K562 (cell line): ENCODE measurements at regions not wholly inside any gene's neighbourhood (a gene's known extent, or its start where the extent isn't known, plus 50 kb on each side); places are given as distances from the start of the nearest gene placed in this dataset.

Experiments
- ATAC-seq: fragments of 200-7000 bp; cut with Tn5 transposase; 3 replicates; pipeline ENCODE4 v1.9.1; 2020; ENCODE audit warnings: moderate library complexity
- BruUV-seq: library from RNA; stranded (reverse); fragments of 400-500 nt; replicated peaks from 2 replicates; lab custom pipeline; 2021; lab: Mats Ljungman, UMichigan
- CTCF ChIA-PET: fragments of 300-600 bp; formaldehyde crosslinking; extraction: SDS; loops from one replicate; lab custom pipeline; 2021; ENCODE audit warnings: low intra/inter-chr PET ratio; lab: Yijun Ruan, JAX
- POLR2A ChIA-PET: fragments of 300-600, 350-650 bp; sonication (Branson Sonifier 250); formaldehyde crosslinking; extraction: SDS; loops from one replicate; lab custom pipeline; 2021; ENCODE audit warnings: antibody characterized with exemption, inconsistent platforms; lab: Yijun Ruan, JAX
- DNase-seq, 4 experiments: peaks; one replicate each; pipeline versions ENCODE4 v3.0.0 to v3.0.0-alpha.2; 2011 to 2018; ENCODE audit warnings: low spot score in 3 of 4, mixed read lengths in 3 of 4; ENCODE audit errors: extremely low read depth in 1 of 4
- FAIRE-seq: peaks from 2 replicates; lab custom pipeline; 2011; peaks lifted over from hg19 to GRCh38; lab: Jason Lieb, UNC
- H2AFZ ChIP-seq: 2 replicates; pipeline ENCODE4 v1.6.0; 2011; ENCODE audit warnings: low read depth, low read length, control low read depth, inconsistent platforms
- H3K27ac ChIP-seq: fragments of 200-600 bp; 3 replicates; pipeline ENCODE4 v1.8.0; 2011; ENCODE audit warnings: low read depth, mild to moderate bottlenecking, control low read depth, inconsistent platforms, low read length, moderate library complexity, mixed read lengths; ENCODE audit errors: extremely low read depth
- H3K27me3 ChIP-seq, 2 experiments: fragments of 300-600 bp in 1 of 2; 2 replicates in 1 of 2; 3 replicates in 1 of 2; pipeline versions ENCODE4 v1.6.0 to v1.8.0; 2011; ENCODE audit warnings: inconsistent platforms in 2 of 2, low read length in 2 of 2, mild to moderate bottlenecking in 1 of 2, mixed read lengths in 1 of 2, moderate library complexity in 1 of 2; ENCODE audit not compliant: control insufficient read depth in 2 of 2, insufficient read depth in 2 of 2
- H3K36me3 ChIP-seq: fragments of 300-600 bp; 3 replicates; pipeline ENCODE4 v1.8.0; 2011; ENCODE audit warnings: mild to moderate bottlenecking, low read length, inconsistent platforms; ENCODE audit not compliant: control insufficient read depth, insufficient read depth
- H3K4me1 ChIP-seq, 2 experiments: fragments of 200-600 bp in 1 of 2; replicated peaks in 1 of 2; 2 replicates in 1 of 2; 3 replicates in 1 of 2; pipeline versions ENCODE4 v1.5.1 to v1.8.0; 2011; ENCODE audit warnings: inconsistent platforms in 2 of 2, low read length in 2 of 2, mild to moderate bottlenecking in 1 of 2, mixed read lengths in 1 of 2, moderate library complexity in 1 of 2; ENCODE audit not compliant: control insufficient read depth in 2 of 2, insufficient read depth in 2 of 2
- H3K4me2 ChIP-seq: 2 replicates; pipeline ENCODE4 v1.6.1; 2011; ENCODE audit warnings: low read length, control low read depth, inconsistent platforms, mixed read lengths; ENCODE audit not compliant: insufficient read depth
- H3K4me3 ChIP-seq: fragments of 200-600 bp; sonication (generic), shearing (Covaris generic); 2 replicates; pipeline ENCODE4 v1.5.1; 2016; ENCODE audit warnings: control low read depth, inconsistent platforms
- H3K79me2 ChIP-seq: fragments of 200-600 bp; 3 replicates; pipeline ENCODE4 v1.8.0; 2011; ENCODE audit warnings: low read length, inconsistent platforms; ENCODE audit not compliant: control insufficient read depth, insufficient read depth
- H3K9ac ChIP-seq, 2 experiments: 2 replicates each; pipeline versions ENCODE4 v1.6.0 to v1.6.1; 2011; ENCODE audit warnings: low read depth in 2 of 2, low read length in 2 of 2, control low read depth in 1 of 2, inconsistent platforms in 1 of 2, mild to moderate bottlenecking in 1 of 2, mixed read lengths in 1 of 2; ENCODE audit not compliant: insufficient read depth in 1 of 2
- H3K9me1 ChIP-seq: one replicate; pipeline ENCODE4 v1.6.0; 2011; ENCODE audit warnings: inconsistent platforms, mild to moderate bottlenecking, low read length, moderate library complexity; ENCODE audit not compliant: control insufficient read depth, insufficient read depth
- H3K9me3 ChIP-seq: replicated peaks from 2 replicates; pipeline ENCODE4 v1.5.1; 2011; ENCODE audit warnings: low read depth, low read length, inconsistent platforms; ENCODE audit not compliant: control insufficient read depth, insufficient read depth
- H4K20me1 ChIP-seq: replicated peaks from 2 replicates; pipeline ENCODE4 v1.6.1; 2011; ENCODE audit warnings: low read length, inconsistent platforms, mixed read lengths; ENCODE audit not compliant: control insufficient read depth, insufficient read depth
- ARID1B ChIP-seq: fragments of 450-650 bp; IDR thresholded peaks from 2 replicates; pipeline ENCODE4 v1.6.1; 2016; ENCODE audit warnings: antibody characterized with exemption, mild to moderate bottlenecking, inconsistent platforms
- EGR1 ChIP-seq: fragments of 450-650 bp; conservative IDR thresholded peaks from 2 replicates; pipeline ENCODE4 v1.6.1; 2017; ENCODE audit warnings: mild to moderate bottlenecking
- ESRRB ChIP-seq: fragments of 250-450 bp; sonication (Bioruptor Pico); IDR thresholded peaks from 2 replicates; pipeline ENCODE4 v1.5.0; 2020; ENCODE audit warnings: mild to moderate bottlenecking, moderate library complexity, borderline replicate concordance
- FOXP1 ChIP-seq: sonication (generic); formaldehyde crosslinking; IDR thresholded peaks from 2 replicates; pipeline ENCODE4 v1.8.0; 2022; ENCODE audit warnings: mild to moderate bottlenecking, missing genetic modification reagents
- HNRNPLL ChIP-seq: fragments of 200-400 bp; formaldehyde crosslinking; IDR thresholded peaks from 2 replicates; pipeline ENCODE4 v1.6.1; 2017; ENCODE audit warnings: low read length, low read depth, mild to moderate bottlenecking; ENCODE audit not compliant: poor library complexity, severe bottlenecking
- MECOM ChIP-seq: fragments of 250-450 bp; sonication (Bioruptor Pico); IDR thresholded peaks from 2 replicates; pipeline ENCODE4 v1.8.0; 2022; ENCODE audit warnings: inconsistent platforms
- NR2C2 ChIP-seq, 2 experiments: fragments of 200-800 bp in 1 of 2; sonication (Bioruptor generic) in 1 of 2; sonication (generic) in 1 of 2; formaldehyde crosslinking in 1 of 2; IDR thresholded peaks; 2 replicates each; pipeline versions ENCODE4 v1.6.1 to v1.8.0; 2016 to 2022; ENCODE audit warnings: mild to moderate bottlenecking in 1 of 2, missing compliant biosample characterization in 1 of 2, missing genetic modification characterization in 1 of 2, missing genetic modification reagents in 1 of 2
- POLR2B ChIP-seq: fragments of 450-650 bp; IDR thresholded peaks from 2 replicates; pipeline ENCODE4 v1.6.1; 2018; ENCODE audit warnings: low read depth; ENCODE audit not compliant: partially characterized antibody
- SPI1 ChIP-seq: IDR thresholded peaks from 2 replicates; pipeline ENCODE4 v1.6.1; 2011; ENCODE audit warnings: low read depth, low read length, control low read depth, borderline replicate concordance
- ZBTB17 ChIP-seq: fragments of 450-650 bp; formaldehyde crosslinking; IDR thresholded peaks from 2 replicates; pipeline ENCODE4 v1.4.0; 2020; ENCODE audit warnings: mild to moderate bottlenecking
- ZKSCAN8 ChIP-seq: fragments of 200-800 bp; sonication (Bioruptor generic); IDR thresholded peaks from 2 replicates; pipeline ENCODE4 v1.6.1; 2016; ENCODE audit warnings: missing genetic modification characterization, missing compliant biosample characterization
- ZNF76 ChIP-seq: fragments of 250-450 bp; sonication (Bioruptor Pico); IDR thresholded peaks from 2 replicates; pipeline ENCODE4 v1.4.0; 2020; ENCODE audit warnings: mild to moderate bottlenecking, moderate library complexity, borderline replicate concordance
- WGBS: fragments of 100-300 bp; shearing (Covaris generic); methylation state at CpG from one replicate; pipeline ENCODE4 v1.1.6; 2016; ENCODE audit warnings: low coverage, mixed read lengths; ENCODE audit not compliant: insufficient coverage; ENCODE audit errors: missing lambda C conversion rate; 5-methylcytosine and 5-hydroxymethylcytosine counted together
- in situ Hi-C: fragments of 300-500 bp; cut with MboI; formaldehyde crosslinking; loops from 4 replicates; pipeline ENCODE4 v1.15.0; 2018; ENCODE audit warnings: inconsistent platforms, mixed read lengths
- intact Hi-C: fragments of 100-400 bp; cut with micrococcal nuclease; formaldehyde crosslinking; loops from 2 replicates; pipeline ENCODE4 v1.14.2; 2022
- TF ChIP-seq, protein P1 (sequence below), 2 experiments: fragments of 450-650 bp in 1 of 2; IDR thresholded peaks; 2 replicates each; pipeline ENCODE4 v1.6.1; 2011 to 2017; ENCODE audit warnings: low read depth in 2 of 2, antibody characterized with exemption in 1 of 2, borderline replicate concordance in 1 of 2, low read length in 1 of 2, mild to moderate bottlenecking in 1 of 2, mixed read lengths in 1 of 2; ENCODE audit not compliant: control insufficient read depth in 1 of 2
- TF ChIP-seq, protein P2 (sequence below), 2 experiments: fragments of 450-650 bp in 1 of 2; sonication (generic) in 1 of 2; formaldehyde crosslinking; conservative IDR thresholded peaks; 2 replicates each; pipeline versions ENCODE4 v1.4.0 to v1.8.1; 2020 to 2022; ENCODE audit warnings: mild to moderate bottlenecking in 1 of 2, missing genetic modification reagents in 1 of 2
- TF ChIP-seq, protein P3 (sequence below): sonication (generic); formaldehyde crosslinking; IDR thresholded peaks from 2 replicates; pipeline ENCODE4 v1.8.0; 2022; ENCODE audit warnings: mild to moderate bottlenecking, low read depth, missing genetic modification reagents

DNA sequence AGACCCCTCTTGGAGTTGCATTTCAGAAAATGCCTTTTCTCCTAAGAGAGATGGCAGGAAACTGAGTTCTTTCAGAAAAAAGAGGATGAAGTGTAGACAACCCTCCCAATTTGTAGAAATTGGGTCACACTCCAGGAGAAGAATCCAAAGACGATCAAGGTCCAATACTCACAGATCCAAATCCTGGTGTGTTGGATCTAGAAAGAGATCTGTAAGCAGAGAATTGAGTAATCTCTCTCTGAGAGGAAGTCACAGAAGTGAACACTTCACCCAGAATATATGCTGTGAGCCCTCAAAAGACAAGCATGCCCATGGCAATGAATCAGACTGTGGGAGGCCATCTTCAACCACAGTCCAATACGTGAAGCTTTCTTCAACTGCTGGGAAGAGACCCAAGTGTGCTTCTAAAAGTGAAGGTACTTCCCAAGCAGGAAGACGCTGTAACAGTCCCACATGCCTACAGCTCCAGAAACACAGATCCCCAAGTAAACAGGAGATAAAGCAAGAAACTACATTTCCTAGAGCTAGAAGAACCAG is 182.7 kb downstream of the SMC2 start:
- no peaks in the 10 kb centered on the region for H4K20me1 ChIP-seq
- no peak overlapping the region for H3K4me2 ChIP-seq
- H3K36me3 ChIP-seq = no peaks in the 10 kb centered on the region
- no peaks in the 10 kb centered on the region for H3K9me3 ChIP-seq
- BruUV-seq = no TSS peak
- ATAC-seq (no peak), FAIRE-seq (no peak), DNase-seq (no peak)
- no peak overlapping the region for H3K27ac ChIP-seq
- ChIA-PET POLR2A (no interaction called here), CTCF (no interaction called here)
- intact Hi-C loops = no loop called here
- no peak overlapping the region for H3K9ac ChIP-seq
- in situ Hi-C loops = no loop called here
- H2AFZ ChIP-seq = no peak overlapping the region
- H3K4me3 ChIP-seq = no peak overlapping the region
- H3K79me2 ChIP-seq = no peaks in the 10 kb centered on the region
- no peaks in the 10 kb centered on the region for H3K9me1 ChIP-seq
- H3K4me1 ChIP-seq = no peaks in the 10 kb centered on the region
- WGBS = 0% methylated on average over 3 of the region's 3 CpGs
- H3K27me3 ChIP-seq = no peaks in the 10 kb centered on the region
- TF ChIP-seq EGR1 (no peak), ESRRB (no peak), NR2C2 (CRISPR knock-in tag; IDR thresholded peaks at IDR 0.05) (no peak), NR2C2 (tag; IDR thresholded peaks at IDR 0.05) (no peak), HNRNPLL (no peak), FOXP1 (CRISPR knock-in tag) (no peak), ZBTB17 (CRISPR knock-in tag) (no peak), SPI1 (no peak), ARID1B (no peak), MECOM (CRISPR knock-in tag) (no peak), POLR2B (no peak), ZKSCAN8 (CRISPR knock-in tag) (no peak), ZNF76 (CRISPR knock-in tag) (no peak)
- TF ChIP-seq, protein P1, sequence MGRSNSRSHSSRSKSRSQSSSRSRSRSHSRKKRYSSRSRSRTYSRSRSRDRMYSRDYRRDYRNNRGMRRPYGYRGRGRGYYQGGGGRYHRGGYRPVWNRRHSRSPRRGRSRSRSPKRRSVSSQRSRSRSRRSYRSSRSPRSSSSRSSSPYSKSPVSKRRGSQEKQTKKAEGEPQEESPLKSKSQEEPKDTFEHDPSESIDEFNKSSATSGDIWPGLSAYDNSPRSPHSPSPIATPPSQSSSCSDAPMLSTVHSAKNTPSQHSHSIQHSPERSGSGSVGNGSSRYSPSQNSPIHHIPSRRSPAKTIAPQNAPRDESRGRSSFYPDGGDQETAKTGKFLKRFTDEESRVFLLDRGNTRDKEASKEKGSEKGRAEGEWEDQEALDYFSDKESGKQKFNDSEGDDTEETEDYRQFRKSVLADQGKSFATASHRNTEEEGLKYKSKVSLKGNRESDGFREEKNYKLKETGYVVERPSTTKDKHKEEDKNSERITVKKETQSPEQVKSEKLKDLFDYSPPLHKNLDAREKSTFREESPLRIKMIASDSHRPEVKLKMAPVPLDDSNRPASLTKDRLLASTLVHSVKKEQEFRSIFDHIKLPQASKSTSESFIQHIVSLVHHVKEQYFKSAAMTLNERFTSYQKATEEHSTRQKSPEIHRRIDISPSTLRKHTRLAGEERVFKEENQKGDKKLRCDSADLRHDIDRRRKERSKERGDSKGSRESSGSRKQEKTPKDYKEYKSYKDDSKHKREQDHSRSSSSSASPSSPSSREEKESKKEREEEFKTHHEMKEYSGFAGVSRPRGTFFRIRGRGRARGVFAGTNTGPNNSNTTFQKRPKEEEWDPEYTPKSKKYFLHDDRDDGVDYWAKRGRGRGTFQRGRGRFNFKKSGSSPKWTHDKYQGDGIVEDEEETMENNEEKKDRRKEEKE (IDR thresholded peaks at IDR 0.05; ENCODE audit: borderline replicate concordance in 1 of 2, control insufficient read depth in 1 of 2, low read depth in 2 of 2, low read length in 1 of 2) = no peak
- TF ChIP-seq, protein P2, sequence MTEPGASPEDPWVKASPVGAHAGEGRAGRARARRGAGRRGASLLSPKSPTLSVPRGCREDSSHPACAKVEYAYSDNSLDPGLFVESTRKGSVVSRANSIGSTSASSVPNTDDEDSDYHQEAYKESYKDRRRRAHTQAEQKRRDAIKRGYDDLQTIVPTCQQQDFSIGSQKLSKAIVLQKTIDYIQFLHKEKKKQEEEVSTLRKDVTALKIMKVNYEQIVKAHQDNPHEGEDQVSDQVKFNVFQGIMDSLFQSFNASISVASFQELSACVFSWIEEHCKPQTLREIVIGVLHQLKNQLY (CRISPR knock-in tag; conservative IDR thresholded peaks at IDR 0.05) = no peak
- TF ChIP-seq, protein P3, sequence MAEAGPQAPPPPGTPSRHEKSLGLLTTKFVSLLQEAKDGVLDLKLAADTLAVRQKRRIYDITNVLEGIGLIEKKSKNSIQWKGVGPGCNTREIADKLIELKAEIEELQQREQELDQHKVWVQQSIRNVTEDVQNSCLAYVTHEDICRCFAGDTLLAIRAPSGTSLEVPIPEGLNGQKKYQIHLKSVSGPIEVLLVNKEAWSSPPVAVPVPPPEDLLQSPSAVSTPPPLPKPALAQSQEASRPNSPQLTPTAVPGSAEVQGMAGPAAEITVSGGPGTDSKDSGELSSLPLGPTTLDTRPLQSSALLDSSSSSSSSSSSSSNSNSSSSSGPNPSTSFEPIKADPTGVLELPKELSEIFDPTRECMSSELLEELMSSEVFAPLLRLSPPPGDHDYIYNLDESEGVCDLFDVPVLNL (CRISPR knock-in tag) = no peak
